Loucy (cell line): ENCODE measurements at regions not wholly inside any gene's neighbourhood (a gene's known extent, or its start where the extent isn't known, plus 50 kb on each side); places are given as distances from the start of the nearest gene placed in this dataset.

Experiments used
- EZH2phosphoT487 ChIP-seq: fragments of 200-600 bp; IDR thresholded peaks from 2 replicates; pipeline ENCODE4 v1.6.1; 2018; ENCODE audit warnings: antibody characterized with exemption, mild to moderate bottlenecking, moderate library complexity, borderline replicate concordance
- TF ChIP-seq, protein P1 (sequence below): fragments of 200-600 bp; sonication (generic); conservative IDR thresholded peaks from 2 replicates; pipeline ENCODE4 v1.5.1; 2014; ENCODE audit warnings: mild to moderate bottlenecking, antibody characterized with exemption, low read length

DNA sequence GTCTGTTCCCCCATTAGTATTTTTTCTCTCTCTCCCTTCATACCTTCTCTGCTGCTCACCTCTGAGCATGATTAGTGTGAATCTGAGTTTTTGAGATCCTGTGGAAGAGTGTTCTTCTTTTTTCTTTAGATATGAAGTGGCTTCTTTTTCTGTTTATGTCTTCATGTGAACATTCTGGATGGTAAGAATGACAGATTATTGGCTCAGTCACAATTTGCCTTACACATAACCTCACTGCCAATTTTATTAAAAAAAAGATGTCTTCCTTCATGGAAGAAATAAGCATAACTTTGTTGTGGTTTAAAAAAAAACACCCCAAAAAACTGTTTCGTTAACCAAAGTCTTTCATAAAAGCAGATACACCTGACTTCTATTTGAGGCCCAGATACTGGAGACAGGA lies 539.1 kb downstream of the PLCL1 start:
- no peak for TF ChIP-seq EZH2phosphoT487
- TF ChIP-seq, protein P1, sequence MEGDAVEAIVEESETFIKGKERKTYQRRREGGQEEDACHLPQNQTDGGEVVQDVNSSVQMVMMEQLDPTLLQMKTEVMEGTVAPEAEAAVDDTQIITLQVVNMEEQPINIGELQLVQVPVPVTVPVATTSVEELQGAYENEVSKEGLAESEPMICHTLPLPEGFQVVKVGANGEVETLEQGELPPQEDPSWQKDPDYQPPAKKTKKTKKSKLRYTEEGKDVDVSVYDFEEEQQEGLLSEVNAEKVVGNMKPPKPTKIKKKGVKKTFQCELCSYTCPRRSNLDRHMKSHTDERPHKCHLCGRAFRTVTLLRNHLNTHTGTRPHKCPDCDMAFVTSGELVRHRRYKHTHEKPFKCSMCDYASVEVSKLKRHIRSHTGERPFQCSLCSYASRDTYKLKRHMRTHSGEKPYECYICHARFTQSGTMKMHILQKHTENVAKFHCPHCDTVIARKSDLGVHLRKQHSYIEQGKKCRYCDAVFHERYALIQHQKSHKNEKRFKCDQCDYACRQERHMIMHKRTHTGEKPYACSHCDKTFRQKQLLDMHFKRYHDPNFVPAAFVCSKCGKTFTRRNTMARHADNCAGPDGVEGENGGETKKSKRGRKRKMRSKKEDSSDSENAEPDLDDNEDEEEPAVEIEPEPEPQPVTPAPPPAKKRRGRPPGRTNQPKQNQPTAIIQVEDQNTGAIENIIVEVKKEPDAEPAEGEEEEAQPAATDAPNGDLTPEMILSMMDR: no peak
